Keratinocyte (primary cell): ENCODE measurements at regions not wholly inside any gene's neighbourhood (a gene's known extent, or its start where the extent isn't known, plus 50 kb on each side); places are given as distances from the start of the nearest gene placed in this dataset.

ENCODE experiments used
- EZH2 ChIP-seq: IDR thresholded peaks from one replicate; pipeline ENCODE4 v1.6.1; 2012; ENCODE audit warnings: inconsistent platforms, mild to moderate bottlenecking, low read length, moderate library complexity
- TF ChIP-seq, protein P1 (sequence below), 3 experiments: IDR thresholded peaks in 1 of 3; conservative IDR thresholded peaks in 1 of 3; optimal IDR thresholded peaks in 1 of 3; 2 replicates in 2 of 3; 3 replicates in 1 of 3; pipeline versions ENCODE3 to v1.5.1; 2011; ENCODE audit warnings: low read length in 3 of 3, mild to moderate bottlenecking in 3 of 3, moderate library complexity in 2 of 3, control low read depth in 1 of 3, inconsistent platforms in 1 of 3; ENCODE audit not compliant: insufficient read depth in 2 of 3; ENCODE audit errors: extremely low read depth in 1 of 3

DNA sequence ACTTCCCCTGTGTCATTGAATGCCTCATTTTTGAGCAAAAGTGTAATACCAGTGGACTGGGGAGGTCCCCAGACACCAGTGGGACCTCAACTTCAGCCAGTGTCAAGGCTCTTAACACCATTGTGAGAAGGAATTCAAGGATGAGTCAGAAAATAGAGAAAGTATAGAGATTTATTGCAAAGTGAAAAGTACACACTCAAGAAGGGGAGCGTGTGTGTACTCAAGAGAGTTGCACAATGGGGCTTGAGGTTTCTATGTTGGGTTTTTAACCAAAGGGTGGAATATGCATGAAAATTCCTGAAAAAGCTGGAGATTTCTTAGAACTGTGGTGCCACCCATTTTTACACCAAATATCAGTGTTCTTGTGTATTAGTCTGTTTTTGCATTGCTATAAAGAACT, 81.9 kb downstream of the ADCYAP1 start:
- TF ChIP-seq, protein P1, sequence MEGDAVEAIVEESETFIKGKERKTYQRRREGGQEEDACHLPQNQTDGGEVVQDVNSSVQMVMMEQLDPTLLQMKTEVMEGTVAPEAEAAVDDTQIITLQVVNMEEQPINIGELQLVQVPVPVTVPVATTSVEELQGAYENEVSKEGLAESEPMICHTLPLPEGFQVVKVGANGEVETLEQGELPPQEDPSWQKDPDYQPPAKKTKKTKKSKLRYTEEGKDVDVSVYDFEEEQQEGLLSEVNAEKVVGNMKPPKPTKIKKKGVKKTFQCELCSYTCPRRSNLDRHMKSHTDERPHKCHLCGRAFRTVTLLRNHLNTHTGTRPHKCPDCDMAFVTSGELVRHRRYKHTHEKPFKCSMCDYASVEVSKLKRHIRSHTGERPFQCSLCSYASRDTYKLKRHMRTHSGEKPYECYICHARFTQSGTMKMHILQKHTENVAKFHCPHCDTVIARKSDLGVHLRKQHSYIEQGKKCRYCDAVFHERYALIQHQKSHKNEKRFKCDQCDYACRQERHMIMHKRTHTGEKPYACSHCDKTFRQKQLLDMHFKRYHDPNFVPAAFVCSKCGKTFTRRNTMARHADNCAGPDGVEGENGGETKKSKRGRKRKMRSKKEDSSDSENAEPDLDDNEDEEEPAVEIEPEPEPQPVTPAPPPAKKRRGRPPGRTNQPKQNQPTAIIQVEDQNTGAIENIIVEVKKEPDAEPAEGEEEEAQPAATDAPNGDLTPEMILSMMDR (optimal IDR thresholded peaks at IDR 0.05 in 1 of 3, IDR thresholded peaks at IDR 0.05 in 1 of 3, conservative IDR thresholded peaks at IDR 0.05 in 1 of 3; ENCODE audit: extremely low read depth in 1 of 3, insufficient read depth in 2 of 3, low read length in 3 of 3), result no peak
- TF ChIP-seq EZH2, result no peak
